ENCODE measurements at regions not wholly inside any gene's neighbourhood (a gene's known extent, or its start where the extent isn't known, plus 50 kb on each side); places are given as distances from the start of the nearest gene placed in this dataset.

GRCh38 chr6:91020744-91021143 is 433.9 kb upstream of the MAP3K7 start:
- no peak for TF ChIP-seq EZH2 (IDR thresholded peaks at IDR 0.05; ENCODE audit: borderline replicate concordance)
- TF ChIP-seq, protein P1, sequence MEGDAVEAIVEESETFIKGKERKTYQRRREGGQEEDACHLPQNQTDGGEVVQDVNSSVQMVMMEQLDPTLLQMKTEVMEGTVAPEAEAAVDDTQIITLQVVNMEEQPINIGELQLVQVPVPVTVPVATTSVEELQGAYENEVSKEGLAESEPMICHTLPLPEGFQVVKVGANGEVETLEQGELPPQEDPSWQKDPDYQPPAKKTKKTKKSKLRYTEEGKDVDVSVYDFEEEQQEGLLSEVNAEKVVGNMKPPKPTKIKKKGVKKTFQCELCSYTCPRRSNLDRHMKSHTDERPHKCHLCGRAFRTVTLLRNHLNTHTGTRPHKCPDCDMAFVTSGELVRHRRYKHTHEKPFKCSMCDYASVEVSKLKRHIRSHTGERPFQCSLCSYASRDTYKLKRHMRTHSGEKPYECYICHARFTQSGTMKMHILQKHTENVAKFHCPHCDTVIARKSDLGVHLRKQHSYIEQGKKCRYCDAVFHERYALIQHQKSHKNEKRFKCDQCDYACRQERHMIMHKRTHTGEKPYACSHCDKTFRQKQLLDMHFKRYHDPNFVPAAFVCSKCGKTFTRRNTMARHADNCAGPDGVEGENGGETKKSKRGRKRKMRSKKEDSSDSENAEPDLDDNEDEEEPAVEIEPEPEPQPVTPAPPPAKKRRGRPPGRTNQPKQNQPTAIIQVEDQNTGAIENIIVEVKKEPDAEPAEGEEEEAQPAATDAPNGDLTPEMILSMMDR (IDR thresholded peaks at IDR 0.05; ENCODE audit: poor library complexity), result no peak

Data from hepatocyte (in vitro differentiated cells).